ENCODE measurements at regions not wholly inside any gene's neighbourhood (a gene's known extent, or its start where the extent isn't known, plus 50 kb on each side); places are given as distances from the start of the nearest gene placed in this dataset.

DNA sequence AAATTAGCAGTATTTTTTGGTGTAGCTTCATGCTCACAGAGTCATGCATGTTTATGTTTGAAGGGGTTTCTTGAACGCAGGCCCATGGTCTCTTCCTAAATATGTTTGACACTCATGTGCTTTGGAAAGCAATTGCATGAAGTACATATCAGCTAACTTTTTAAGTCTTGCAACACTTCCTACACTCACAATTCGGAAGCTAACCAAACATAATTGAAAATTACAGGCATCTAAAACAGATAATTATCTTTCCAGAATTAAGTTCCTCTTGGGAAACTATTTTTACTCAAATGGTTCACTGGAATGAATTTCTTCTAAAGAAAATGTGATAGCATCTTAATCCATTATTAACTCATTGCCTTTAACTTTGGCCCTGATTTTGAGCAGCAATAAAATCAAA, 438.9 kb downstream of the RAP2B start:
- TF ChIP-seq, protein P1, sequence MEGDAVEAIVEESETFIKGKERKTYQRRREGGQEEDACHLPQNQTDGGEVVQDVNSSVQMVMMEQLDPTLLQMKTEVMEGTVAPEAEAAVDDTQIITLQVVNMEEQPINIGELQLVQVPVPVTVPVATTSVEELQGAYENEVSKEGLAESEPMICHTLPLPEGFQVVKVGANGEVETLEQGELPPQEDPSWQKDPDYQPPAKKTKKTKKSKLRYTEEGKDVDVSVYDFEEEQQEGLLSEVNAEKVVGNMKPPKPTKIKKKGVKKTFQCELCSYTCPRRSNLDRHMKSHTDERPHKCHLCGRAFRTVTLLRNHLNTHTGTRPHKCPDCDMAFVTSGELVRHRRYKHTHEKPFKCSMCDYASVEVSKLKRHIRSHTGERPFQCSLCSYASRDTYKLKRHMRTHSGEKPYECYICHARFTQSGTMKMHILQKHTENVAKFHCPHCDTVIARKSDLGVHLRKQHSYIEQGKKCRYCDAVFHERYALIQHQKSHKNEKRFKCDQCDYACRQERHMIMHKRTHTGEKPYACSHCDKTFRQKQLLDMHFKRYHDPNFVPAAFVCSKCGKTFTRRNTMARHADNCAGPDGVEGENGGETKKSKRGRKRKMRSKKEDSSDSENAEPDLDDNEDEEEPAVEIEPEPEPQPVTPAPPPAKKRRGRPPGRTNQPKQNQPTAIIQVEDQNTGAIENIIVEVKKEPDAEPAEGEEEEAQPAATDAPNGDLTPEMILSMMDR (optimal IDR thresholded peaks at IDR 0.05 in 1 of 3, IDR thresholded peaks at IDR 0.05 in 1 of 3, conservative IDR thresholded peaks at IDR 0.05 in 1 of 3; ENCODE audit: extremely low read depth in 1 of 3, insufficient read depth in 2 of 3, low read length in 3 of 3): no peak
- TF ChIP-seq EZH2 (IDR thresholded peaks at IDR 0.05; ENCODE audit: low read length): no peak
